Fibroblast of villous mesenchyme (primary cell): ENCODE measurements at regions not wholly inside any gene's neighbourhood (a gene's known extent, or its start where the extent isn't known, plus 50 kb on each side); places are given as distances from the start of the nearest gene placed in this dataset.

ENCODE experiments used
- DNase-seq: peaks from one replicate; pipeline ENCODE4 v3.0.0-alpha.2; 2010; ENCODE audit warnings: low read depth
- H3K4me3 ChIP-seq: 2 replicates; pipeline ENCODE4 v1.5.1; 2011; ENCODE audit warnings: low read depth, mild to moderate bottlenecking, low read length
- TF ChIP-seq, protein P1 (sequence below): IDR thresholded peaks from 2 replicates; pipeline ENCODE4 v1.5.1; 2012; ENCODE audit warnings: low read depth, mild to moderate bottlenecking, low read length; ENCODE audit not compliant: insufficient read depth

DNA sequence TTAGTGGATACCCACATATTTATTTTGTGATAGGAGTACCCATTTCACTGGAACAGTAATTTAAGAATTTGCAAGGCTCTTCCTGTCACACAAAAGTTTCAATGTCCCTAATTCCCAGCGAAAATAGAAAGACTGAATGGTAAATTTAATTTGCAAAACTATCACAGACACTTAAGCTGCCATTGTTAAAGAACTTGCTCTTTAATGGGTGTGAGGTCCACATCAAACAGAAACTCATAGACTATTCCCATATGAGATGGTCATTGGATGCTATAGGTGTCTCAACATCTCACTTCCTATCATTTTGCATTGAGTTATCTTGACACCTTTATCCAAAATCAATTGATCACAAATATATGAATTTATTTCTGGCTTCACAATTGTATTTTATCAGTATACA is 415.9 kb downstream of the GPAM start:
- TF ChIP-seq, protein P1, sequence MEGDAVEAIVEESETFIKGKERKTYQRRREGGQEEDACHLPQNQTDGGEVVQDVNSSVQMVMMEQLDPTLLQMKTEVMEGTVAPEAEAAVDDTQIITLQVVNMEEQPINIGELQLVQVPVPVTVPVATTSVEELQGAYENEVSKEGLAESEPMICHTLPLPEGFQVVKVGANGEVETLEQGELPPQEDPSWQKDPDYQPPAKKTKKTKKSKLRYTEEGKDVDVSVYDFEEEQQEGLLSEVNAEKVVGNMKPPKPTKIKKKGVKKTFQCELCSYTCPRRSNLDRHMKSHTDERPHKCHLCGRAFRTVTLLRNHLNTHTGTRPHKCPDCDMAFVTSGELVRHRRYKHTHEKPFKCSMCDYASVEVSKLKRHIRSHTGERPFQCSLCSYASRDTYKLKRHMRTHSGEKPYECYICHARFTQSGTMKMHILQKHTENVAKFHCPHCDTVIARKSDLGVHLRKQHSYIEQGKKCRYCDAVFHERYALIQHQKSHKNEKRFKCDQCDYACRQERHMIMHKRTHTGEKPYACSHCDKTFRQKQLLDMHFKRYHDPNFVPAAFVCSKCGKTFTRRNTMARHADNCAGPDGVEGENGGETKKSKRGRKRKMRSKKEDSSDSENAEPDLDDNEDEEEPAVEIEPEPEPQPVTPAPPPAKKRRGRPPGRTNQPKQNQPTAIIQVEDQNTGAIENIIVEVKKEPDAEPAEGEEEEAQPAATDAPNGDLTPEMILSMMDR, result no peak
- no peak overlapping the region for H3K4me3 ChIP-seq
- DNase-seq, result no peak

DNA sequence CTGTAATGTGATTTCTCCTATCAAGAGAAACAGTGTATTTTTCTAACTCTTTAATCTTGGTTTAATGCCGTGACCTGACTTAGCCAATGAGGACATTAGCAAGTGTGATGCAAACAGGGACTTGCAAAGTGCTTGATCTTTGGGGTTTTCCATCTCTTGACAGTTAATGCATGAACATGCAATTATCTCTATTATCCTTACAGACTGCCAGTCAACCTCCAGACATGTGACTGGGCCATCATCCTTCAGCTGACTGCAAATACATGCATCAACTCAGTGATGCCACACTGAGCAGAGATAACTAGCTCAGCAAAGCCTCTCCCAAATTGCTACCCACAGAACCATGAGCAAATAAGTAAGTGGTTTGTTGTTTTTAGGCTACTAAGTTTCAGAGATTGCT is 409.6 kb downstream of the GPAM start:
- H3K4me3 ChIP-seq, result no peak overlapping the region
- DNase-seq, result no peak
- TF ChIP-seq, protein P1, result no peak

DNA sequence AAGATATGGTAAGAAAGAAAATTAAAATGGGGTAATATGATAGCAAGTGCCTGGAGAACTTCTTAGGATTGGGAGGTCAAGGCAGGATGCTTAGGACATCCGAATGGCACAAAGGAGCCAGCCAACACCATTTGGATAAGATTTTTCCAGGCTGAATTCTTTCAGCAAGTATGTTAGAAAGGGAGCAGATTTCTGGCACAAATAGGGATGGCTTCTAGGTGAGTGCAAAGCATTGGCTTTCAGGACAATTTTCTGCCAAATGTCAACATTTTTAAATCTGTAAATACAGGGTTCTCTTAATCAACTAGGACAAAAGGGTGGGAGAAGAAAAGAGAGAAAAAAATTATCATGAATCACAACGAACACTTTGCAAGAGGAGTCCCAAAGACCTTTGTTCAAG is 409.1 kb downstream of the GPAM start:
- no peak for DNase-seq
- TF ChIP-seq, protein P1, result no peak
- H3K4me3 ChIP-seq, result no peak overlapping the region

DNA sequence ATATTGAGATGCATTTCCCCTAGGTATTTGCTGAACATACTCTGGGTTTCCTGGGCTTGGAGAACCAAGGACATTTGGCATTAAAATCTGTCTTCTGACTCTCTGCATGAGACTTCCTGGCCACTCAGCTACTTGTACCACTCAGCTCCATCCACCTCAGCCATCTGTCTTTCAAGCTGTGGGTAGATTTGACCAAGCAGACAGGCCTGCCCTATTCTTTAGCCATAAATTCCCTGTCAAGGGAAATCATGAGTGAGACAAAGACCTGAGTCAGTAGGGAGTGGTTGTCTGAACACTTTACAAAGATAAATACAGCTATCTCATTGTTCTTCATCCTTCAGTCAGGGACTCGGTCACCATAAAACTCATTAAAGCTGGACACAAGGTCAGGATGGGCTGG is 399.1 kb downstream of the GPAM start:
- DNase-seq, result no peak
- no peak overlapping the region for H3K4me3 ChIP-seq
- TF ChIP-seq, protein P1, result no peak

DNA sequence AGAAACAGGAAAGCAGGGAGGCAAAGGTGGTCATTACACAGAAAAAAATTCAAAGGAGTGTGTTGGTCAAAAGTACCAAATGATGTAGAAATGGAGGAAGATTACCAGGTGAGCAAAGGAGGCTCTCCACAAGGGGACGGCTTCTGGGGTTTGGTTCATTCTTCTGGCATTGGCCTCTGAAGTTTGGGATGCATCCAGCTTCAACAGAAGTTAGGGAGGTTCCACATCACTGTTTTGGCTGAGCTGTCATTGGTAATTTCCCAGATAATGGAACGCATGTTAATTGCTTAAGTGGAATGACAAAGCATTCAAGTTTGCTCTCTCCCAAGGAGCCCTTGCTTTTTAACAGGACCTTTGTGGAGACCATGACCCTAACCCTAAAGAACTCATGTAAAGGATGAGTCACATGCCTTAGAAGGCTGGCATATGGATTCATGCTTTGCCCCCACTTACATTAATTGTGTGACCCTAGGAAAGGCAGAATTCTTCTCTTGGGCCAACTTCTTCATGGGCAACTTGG is 398.6 kb downstream of the GPAM start:
- no peak for DNase-seq
- TF ChIP-seq, protein P1, result no peak
- no peak overlapping the region for H3K4me3 ChIP-seq

DNA sequence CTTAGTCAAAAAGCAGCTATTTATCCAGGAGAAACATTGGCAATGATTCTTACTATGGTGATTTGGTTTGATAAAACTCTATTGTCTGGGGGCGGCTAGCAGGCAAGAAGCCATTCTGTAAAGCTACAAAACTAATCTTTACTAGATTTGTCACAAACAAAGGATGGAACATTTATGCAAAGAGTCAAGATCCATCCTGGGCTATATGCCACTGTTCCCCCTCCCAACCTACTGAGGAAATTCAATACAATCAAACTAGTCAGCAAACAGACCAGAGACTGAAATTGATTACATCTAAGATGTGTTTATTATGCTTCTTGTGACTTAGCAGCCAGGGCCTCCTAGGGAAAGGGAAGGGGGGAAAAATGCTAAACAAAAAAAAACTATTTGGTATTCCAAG is 397.6 kb downstream of the GPAM start:
- TF ChIP-seq, protein P1, result no peak
- no peak overlapping the region for H3K4me3 ChIP-seq
- DNase-seq, result no peak

DNA sequence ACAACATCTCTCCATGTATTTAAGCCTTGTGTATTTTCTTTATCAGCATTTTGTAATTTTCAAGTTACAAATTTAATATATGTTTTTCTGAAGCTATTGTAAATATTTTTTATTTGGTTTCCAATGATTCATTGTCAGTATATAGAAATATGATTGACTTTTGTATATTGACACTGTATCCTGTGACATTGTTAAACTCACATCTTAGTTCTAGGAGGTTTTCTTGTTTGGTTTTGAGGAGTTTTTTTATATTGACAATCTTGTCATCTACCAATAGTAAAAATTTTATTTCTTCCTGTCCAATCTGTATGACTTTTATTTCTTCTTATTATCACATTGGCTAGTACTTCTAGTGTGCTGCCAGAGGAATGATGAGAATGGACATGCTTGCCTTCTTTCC is 393.7 kb downstream of the GPAM start:
- TF ChIP-seq, protein P1, result no peak
- no peak overlapping the region for H3K4me3 ChIP-seq
- DNase-seq, result no peak
